Superior temporal gyrus (tissue), 1 donor: ENCODE measurements at regions not wholly inside any gene's neighbourhood (a gene's known extent, or its start where the extent isn't known, plus 50 kb on each side); places are given as distances from the start of the nearest gene placed in this dataset.

Experiments used
- DNase-seq: peaks from one replicate; pipeline ENCODE4 v3.0.0-alpha.2; 2016; ENCODE audit errors: extremely low spot score

DNA sequence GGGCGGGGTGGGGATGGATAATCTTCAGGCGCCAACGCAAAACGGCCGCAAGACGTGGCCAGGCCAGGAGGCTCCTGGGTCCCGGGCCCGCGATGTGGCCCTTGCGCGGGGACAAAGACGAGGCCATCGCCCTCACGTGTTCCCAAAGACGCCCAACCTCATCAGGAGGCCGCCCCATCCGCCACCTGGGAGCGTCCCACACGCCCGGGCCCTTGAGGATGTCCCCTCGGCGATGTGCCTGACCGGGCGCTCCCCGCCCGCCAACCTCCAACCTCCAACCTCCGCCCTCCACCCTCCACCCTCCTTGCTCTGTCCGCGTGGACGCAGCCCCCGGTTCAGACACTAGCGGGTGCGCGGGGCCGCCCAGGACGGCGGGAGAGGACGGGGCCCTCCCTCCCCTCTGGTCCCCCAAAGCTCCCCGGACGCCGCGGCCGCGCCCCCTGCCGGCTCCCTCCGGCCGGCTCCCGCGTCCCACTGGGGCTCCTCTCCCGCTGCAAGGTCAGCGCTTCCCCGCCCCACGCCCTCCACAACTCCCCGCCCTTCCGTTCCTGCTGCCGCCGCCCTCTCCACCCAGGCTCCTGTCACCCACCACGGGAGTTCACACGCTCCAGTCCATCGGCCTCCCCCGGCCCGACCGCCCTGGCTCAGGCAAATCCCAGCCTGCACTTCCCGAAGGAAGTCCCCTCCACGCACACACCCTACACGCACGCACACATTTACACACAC lies 250.8 kb upstream of the RPL38 start:
- DNase-seq: no peak

DNA sequence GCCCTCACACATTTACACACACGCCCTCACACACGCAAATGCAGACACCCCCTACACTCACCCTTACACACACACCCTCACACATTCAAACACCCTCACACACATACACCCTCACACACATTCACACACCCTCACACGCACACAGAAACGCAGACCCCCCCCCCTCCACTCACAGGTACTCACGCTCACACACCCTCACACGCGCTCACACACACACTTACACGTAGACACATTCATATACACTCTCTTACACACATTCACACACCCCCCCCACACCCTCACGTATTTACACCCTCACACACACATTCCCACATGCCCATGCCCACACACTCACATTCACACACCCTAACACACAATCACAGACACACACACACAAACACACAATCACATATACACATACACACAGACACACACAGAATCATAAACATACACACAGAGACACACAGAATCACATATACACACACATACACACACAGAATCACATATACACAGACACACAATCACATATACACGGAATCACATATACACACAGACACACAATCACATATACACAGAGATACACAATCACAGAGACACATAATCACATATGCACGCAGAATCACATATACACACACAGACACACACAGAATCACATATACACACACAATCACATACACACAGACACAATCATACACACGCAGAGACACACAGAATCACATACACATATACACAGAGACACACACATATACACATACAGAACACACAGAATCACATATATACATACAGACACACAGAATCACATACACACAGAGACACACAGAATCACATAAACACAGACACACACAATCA lies 250.1 kb upstream of the RPL38 start:
- no peak for DNase-seq

DNA sequence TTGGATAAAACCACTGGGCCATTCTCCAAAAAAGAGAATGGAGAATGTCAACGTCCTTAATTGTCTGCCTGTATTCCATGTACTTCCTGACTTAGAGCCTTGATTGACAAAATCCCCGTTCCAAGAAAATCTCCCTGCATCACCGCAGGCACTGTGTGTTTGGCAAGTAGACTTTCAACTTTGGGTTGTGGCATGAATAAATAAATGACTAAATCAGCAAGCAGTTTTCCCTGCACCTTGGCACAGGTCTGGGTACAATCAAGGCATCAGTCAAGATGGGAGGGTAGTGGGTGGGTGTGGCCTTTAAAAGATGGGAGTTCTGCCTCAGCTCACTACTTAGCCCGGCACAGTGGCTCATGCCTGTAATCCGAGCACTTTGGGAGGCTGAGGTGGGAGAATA lies 248.5 kb upstream of the RPL38 start:
- no peak for DNase-seq

DNA sequence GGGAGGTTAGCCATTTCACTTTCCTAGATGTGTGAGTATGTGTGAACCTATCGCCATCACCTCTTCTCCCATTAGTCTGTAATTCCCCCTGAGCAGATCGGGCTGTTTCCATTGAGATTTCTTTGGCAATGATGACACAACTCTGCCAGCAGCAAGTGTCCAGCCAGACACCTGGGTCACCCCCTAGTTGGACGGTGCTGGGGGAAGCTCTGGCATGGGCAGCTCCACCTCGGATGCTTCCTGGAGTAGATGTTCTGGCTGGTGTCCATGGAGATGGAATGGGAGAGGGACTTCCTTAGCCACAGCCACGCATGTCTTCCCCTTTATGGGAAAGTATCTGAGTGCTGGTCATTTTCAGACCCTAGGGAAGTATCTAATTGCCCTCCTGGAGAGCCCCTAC lies 247.9 kb upstream of the RPL38 start:
- DNase-seq: no peak

DNA sequence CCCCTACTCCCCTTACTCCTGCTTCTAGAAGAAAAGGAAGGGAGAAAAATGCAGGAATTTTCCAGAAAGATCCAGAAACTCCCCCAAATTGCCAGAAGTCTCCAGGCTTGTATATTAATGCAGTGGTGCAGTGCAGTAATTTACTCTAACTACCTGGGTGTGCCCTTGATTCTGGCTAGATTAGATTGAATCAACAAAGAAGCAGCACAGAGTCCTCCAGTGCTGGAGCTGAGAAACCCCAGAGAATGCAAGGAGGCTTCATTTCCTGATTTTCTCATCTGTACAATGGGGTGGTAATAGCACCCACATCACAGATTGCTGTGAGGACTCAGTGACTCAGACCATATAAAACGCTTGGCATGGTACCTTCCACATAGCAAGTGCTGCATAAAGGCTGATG lies 247.3 kb upstream of the RPL38 start:
- no peak for DNase-seq

DNA sequence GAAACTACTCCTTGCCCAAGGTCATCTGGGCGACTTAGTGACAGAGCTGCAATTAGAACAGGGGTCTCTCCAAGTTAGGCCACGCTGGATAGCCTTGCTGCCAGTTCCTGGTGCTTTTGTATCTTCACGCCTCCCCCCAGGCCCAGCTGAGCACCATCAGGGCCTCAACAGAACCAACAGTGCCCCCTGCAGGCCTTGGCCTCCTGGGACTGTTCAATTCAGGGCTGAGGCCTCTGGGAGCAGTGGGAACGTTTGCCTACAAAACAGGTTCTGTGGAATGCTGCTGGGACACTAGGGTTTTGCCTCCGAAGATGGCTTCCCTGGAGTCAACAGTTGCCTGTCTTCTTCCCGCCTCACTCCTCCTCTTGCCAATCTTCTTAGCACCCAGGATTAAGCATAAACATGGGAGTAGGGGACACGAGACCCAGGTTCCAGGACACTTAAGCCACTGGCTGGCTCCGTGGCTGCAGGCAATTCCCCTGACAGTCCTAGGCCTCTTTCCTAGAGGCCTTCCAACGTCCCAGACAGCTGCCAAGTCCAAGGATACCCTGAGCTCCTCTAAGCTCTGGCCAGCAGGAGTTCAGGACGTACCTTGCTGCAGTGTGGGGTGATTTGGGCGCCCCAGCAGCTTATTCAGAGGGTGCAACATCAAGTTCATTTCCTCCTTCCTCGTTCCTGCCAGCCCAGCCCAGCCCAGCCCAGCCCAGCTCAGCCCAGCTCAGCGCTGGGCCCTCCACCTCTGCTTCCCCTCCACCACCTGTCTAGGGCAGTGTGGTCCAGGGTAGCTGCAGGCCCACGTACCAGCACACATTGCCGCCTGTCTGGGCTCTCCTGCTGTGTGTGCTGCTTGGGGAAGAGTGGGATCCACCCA lies 246.6 kb upstream of the RPL38 start:
- peak; percentile 87 for DNase-seq

DNA sequence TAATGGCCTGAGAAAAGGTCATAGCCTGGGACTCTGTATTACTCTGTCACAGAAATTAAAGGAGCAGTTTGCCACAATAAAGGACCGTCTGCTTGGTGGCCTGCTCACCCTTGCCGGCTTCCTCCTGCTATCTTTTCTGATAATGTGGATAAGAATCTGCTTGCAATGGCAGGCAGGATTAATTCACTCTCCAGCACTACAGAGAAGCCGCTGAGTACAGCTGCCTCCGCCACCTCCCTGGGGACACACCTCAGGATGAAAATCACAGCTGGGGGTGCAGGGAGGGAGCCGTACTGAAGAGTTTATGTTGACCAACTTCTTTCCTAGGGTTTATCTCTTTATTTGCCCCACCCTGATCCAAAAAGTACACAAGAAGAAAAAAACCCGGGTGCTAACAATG lies 245.9 kb upstream of the RPL38 start:
- no peak for DNase-seq

DNA sequence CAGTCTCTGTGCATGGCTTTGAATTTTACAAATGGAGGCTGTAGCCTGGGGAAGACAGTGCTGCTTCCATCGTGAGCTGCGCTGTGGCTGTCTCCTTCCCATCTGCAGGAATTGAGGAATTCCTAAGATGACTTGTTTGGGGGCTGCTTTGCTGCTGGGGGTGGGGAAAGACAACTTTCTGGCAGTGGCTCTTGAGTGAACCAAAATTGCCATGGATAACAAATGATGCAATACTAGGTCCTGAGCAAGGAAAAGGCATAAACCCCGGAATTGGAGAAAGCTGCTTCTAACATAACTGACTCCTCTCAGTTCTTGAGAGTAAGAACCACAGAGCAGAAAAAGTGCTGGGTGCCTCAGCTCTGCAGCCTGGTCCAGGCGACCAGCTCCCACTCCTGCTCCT lies 245.0 kb upstream of the RPL38 start:
- no peak for DNase-seq

DNA sequence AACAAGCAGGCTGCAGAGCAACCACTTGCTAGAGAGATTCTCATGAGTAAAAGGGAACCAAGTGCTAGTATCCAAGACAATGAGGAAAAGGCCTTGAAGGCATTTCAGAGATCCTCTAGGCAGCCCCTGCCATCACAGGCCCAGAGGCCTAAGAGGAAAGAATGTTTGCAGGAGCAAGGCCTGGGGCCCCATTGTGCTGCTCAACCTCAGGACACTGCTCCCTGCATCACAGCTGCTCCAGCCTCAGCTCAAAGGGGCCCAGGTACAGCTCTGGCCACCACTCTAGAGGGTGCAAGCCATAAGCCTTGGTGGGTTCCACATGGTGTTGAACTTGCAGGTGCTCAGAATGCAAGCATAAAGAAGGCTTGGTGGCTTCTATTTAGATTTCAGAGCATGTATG lies 243.0 kb upstream of the RPL38 start:
- DNase-seq: no peak

DNA sequence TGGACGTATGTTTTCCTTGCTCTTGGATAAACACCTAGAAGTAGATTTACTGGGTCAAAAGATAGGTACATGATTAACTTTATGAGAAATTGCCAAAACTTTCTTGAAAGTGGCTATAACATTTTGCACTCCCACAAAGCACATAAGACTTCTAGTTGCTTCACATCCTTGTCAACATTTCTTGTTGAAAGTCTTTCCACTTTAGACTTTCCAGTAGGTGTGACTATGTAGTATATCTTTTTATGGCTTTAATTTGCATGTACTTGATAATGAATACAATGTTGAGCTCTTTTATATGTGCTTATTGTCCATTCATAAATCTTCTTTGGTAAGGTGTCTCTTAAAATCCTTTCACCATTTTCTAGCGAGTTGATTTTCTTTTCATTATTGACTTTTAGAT lies 241.2 kb upstream of the RPL38 start:
- DNase-seq: no peak

DNA sequence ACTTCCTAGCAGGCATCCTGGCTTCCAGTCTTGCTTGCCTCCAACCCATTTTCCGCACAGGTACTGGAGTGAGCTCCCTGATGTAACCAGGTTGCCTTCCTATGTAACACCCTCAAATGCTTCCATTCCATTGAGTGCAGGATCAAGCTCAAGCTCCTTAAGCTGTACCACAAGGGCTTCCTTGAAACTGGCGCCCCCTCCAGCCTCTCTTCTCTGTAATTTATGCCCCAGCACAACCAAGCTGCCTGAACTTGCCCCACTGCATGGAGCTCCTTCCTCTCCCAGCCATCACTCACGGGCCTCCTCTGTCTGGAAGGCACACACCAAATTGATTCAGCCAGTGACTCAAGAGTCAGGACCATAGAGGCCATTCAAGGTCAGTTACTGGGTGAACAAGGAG lies 234.8 kb upstream of the RPL38 start:
- DNase-seq: no peak

DNA sequence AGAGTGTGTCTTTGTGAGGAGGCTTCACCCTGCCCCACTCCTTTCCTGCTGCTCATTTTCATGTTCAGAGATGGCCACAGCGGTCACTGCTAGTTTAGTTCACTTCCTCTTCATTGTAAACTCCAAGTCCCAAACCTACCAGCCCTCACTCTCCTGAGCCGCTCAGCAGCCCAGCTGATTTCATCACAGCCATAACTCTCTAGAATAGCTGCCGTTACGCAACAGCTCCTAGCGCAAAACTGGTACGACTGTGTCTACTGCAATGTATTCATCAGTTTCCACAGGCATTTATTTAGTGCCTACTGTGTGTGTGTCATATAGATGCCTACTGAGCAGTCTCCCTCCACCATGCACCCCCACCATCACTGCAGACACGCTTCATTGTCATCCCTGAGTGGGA lies 233.5 kb upstream of the RPL38 start:
- no peak for DNase-seq

DNA sequence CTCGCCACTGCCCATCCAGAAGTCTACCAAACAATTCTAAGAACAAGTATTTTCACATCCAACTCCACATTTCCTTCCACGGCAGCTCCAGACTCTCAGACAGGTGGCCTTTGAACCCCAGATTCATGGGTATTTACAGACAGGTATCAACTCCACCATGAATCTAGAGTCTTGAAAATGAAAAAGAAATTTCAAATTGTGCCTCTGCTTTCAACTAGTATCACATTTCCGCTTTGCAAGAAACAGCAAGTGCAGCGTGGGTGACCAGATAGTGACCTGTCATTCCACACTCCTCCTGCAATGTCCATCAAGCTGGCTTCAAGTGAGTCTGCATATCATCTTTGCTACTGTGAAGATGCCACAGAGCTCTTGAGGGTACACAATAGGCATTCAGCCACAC lies 232.4 kb upstream of the RPL38 start:
- DNase-seq: no peak

DNA sequence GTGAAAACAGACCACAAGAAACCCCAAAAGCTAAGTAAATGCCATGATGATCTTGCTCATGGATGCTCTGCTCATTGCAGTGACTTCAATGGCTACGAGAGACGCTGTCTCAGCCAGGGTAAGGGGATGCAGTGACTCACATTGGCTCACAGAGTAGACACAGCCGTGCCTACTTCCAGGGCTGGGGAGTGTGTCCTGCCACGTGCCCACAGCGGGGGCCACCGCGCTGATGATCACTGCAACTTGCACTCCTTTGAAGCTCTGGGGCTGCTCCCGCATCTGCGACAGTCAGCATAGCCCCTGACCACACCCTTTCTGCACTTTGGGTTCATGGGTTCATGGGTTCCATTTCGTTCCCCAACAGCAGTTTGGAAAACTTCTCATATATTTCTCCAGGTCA lies 231.4 kb upstream of the RPL38 start:
- no peak for DNase-seq

DNA sequence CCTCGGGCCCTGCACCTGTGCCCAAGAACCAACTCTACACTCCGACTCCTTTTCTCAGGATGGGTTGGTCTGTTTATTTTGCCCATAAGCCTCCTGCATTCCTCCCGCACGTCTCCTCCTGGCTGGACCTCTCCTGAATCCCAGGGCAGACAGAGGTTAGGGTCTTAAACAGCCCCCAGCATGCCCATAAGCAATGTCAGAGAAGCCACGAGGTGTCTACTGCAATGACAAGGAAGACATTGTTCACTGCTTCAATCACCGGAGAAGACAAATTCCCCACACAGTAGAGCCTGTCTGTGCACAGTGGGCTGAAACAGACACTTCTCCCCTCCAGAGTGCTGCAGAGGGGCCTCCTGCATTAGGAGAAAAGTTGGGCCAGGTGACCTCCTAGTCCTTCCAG lies 230.6 kb upstream of the RPL38 start:
- DNase-seq: no peak

DNA sequence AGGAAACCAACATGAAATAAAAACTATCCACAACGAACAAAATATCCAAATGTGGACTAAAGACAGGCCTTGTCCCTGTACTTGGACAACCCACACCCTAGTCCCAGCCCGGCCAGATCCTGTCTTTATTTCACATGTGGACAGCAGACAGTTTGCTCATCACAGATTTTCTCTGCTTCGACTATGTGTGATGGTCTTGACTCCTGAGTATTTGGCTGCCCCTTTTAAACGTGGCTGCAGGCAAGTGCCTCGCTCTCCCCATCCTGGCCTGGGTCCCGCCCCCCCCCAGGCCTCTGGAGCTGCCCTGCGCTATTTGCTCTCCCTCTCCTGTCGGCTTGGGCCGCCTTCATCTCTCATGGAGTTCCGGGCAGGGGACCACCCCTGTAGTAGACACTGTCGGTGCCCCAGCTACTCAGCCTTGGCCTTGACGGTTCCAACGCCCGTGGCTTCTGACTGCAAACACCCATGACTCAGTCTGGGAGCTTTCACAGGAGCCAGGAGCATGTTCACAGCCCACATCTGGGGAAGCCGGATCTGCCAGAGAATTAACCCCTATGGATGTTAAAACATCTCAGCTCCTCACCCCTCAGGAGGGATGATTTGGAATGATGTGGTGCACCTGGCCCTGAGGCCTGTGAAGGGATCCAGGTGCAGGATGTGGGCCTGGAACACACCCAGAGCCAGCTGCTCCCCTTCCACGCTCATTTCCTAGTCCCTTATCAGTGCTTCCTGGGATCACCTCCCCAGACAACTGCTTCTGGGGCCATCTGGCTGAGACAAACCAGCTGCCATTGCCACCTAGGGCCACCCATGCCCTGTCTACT lies 229.7 kb upstream of the RPL38 start:
- DNase-seq: no peak

DNA sequence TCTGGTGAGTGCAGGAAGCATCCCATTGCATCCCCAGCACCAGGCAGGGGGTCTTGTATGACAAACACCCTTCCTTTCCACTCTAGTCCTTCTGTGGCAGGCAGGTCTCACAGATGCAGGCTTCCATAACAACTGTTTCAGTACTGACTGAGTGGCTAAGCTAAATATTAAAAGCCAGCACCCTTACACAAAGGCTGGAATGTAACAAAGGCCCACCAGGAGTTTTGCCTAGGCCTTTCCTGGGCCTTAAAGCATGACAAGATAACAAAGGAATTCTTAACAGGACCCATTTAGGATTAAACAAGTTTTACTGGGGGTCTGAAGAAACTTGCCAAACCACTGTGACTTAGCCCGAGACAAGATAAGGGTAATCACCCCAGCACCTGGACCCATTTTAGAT lies 228.9 kb upstream of the RPL38 start:
- no peak for DNase-seq

DNA sequence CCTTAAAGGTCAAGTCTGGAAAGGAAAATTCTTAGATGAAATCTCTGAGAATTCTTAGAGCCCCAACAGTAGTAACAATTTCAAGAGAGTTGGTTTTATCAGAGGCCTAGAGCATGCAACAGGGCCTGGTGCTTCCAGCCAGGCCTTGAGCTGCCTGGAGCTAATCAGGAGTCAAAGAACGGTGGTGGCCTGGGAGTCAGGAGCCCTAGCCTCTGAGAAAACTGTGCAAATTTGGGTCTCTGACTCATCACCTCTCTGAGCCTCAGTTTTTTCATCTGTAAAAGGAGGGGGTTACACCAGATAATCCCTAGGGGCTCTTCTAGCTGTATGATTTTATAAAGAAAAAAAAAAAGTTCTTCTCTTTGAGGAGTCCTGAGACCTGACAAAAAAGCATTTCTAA lies 227.3 kb upstream of the RPL38 start:
- DNase-seq: no peak

DNA sequence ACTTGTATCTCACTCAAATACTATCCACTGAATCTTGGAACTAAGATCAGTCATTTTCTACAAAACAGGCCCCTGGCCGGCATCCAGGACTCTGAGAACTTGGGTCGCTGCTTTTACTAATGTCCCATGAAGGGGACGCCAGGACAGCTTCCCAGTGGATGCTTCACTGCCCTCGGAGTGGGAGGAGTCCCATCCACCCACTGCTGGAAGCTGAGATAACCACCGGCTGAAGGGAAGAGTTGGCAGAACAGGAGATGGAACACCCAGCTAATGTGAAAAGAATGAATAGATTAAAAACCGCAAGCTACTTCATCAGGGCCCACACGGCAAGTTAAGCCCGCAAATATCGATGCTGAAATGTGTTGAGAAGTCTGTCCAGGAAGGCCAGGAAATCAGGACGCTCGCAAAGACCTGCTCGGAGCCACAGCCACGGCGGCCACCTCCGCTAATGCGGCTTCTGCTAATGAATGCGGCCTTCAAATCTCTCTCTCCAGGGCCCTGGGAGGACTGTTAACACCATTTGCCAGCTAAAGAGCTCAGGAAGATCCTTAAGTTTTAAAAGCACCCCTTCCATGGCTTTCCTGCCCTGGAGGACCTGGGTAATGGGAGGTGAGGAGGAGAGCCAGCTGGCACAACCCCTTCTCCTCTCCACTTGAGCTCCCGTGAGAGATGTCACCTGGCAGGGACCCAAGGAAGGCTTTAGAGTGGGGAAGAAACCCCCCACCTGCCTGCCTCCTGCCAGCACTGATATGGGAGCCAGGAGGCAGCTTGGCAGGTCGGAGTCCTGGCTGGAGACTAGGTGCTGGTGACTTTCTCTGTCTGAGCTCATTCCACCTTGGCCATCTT lies 226.6 kb upstream of the RPL38 start:
- DNase-seq: no peak

DNA sequence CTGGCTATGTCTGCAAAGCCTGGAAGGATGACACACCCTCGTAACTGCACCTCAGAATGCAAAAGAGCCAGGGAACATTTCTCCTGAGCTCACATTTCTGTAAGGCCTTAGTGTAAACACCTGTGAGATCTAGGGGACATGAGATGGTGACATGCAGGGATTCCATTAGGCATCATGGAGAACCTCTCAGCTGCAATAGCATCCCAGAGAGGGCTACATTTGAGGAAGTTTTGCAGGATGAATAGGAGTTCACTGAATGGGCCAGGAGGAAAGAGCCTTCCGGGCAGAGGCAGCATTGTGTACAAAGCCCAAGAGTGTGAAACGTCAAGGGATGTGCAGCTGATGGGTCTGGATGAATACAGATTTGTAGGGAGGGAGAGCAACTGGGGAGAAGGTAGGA lies 223.0 kb upstream of the RPL38 start:
- DNase-seq: no peak

DNA sequence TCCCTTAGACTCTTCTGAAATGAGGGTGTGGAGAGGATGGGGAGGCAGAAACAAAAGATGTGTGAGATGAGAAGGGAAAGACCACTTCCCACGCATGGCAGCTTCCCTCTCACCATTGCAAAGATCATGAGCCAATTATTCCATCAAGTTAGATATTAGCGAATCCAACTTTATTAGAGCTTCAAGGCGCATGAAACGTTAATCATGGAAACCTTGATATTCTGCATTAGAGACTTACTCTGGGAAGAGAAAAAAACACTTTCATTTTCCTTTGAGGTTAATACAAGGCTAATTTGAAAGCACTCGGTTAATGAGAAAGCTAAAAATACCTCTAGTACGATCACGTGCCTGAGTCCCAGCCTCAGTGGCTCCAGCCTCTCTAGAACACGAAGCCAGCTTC lies 220.6 kb upstream of the RPL38 start:
- no peak for DNase-seq
